ENCODE measurements at regions not wholly inside any gene's neighbourhood (a gene's known extent, or its start where the extent isn't known, plus 50 kb on each side); places are given as distances from the start of the nearest gene placed in this dataset.

- Mint-ChIP-seq H3K9me3 (peaks cover 15 to 35% of the 10 kb centered on the region in 2 experiments), H3K4me3 (no peak overlapping the region), H3K27me3 (ENCODE audit: low read depth) (no peaks in the 10 kb centered on the region), H3K36me3 (ENCODE audit: insufficient read depth in 1 of 3, low read depth in 3 of 3) (peaks cover 0 to 35% (median 12%) of the 10 kb centered on the region in 3 experiments; a peak in 5 of 7 replicates), H3K4me1 (peaks cover 7 to 13% of the 10 kb centered on the region in 2 experiments), H3K27ac (no peak overlapping the region)
- no peak overlapping the region for H3K9ac ChIP-seq (ENCODE audit: extremely low read depth, insufficient read length, low read length)
- no peaks in the 10 kb centered on the region for H3K9me3 ChIP-seq (ENCODE audit: control insufficient read depth, low read depth, low read length)
- no peak overlapping the region for H3K27ac ChIP-seq (ENCODE audit: insufficient read length, low read depth, low read length)
- no peaks in the 10 kb centered on the region for H3K79me2 ChIP-seq (ENCODE audit: insufficient read depth, low read length)
- H3K14ac ChIP-seq (ENCODE audit: insufficient read depth, low read length): no peak overlapping the region
- H4K91ac ChIP-seq (ENCODE audit: insufficient read length, low read depth, low read length): no peak overlapping the region
- no peaks in the 10 kb centered on the region for H3K27me3 ChIP-seq (ENCODE audit: insufficient read depth, low read length)
- no peak overlapping the region for H2AK5ac ChIP-seq (ENCODE audit: insufficient read length, low read length)
- H2BK120ac ChIP-seq (ENCODE audit: low read depth, low read length, poor library complexity, severe bottlenecking): no peak overlapping the region
- H3K4ac ChIP-seq (ENCODE audit: low read depth, low read length): no peak overlapping the region
- TF ChIP-seq CTCF (conservative IDR thresholded peaks at IDR 0.05): no peak
- no peak overlapping the region for H3K56ac ChIP-seq (ENCODE audit: insufficient read length, low read depth, low read length)
- no peaks in the 10 kb centered on the region for H3K23me2 ChIP-seq (ENCODE audit: insufficient read length, low read depth, low read length, poor library complexity, severe bottlenecking)
- no peaks in the 10 kb centered on the region for H4K20me1 ChIP-seq (ENCODE audit: control insufficient read depth, insufficient read depth, insufficient read length)
- no peak overlapping the region for H4K8ac ChIP-seq (replicated peaks; ENCODE audit: insufficient read length, low read depth, low read length)
- no peak for DNase-seq
- H3K18ac ChIP-seq (ENCODE audit: insufficient read length, low read depth, low read length): no peak overlapping the region
- H2BK15ac ChIP-seq (ENCODE audit: low read depth, low read length): no peak overlapping the region
- no peak overlapping the region for H3K4me2 ChIP-seq (ENCODE audit: insufficient read depth, insufficient read length, low read length)
- no peak overlapping the region for H2BK5ac ChIP-seq (ENCODE audit: insufficient read length, low read length)
- no peaks in the 10 kb centered on the region for H3K79me1 ChIP-seq (ENCODE audit: insufficient read depth, low read depth, low read length, poor library complexity, severe bottlenecking)
- no peak overlapping the region for H3K23ac ChIP-seq (ENCODE audit: insufficient read length, low read depth, low read length)
- no peak overlapping the region for H4K5ac ChIP-seq (ENCODE audit: insufficient read length, low read depth, low read length)
- H3T11ph ChIP-seq (ENCODE audit: low read length): no peak overlapping the region
- no peak overlapping the region for H2BK12ac ChIP-seq (ENCODE audit: insufficient read length, low read depth, low read length)
- no peak overlapping the region for H2AFZ ChIP-seq (ENCODE audit: low read length)
- H2BK20ac ChIP-seq (ENCODE audit: low read depth, low read length, poor library complexity, severe bottlenecking): no peak overlapping the region
- no peaks in the 10 kb centered on the region for H3K4me1 ChIP-seq (ENCODE audit: insufficient read depth, low read length)
Measured at GRCh38 chr4:32207456-32207855, 1487.3 kb downstream of the PCDH7 start.

All from H9 (cell line).